ENCODE measurements at regions not wholly inside any gene's neighbourhood (a gene's known extent, or its start where the extent isn't known, plus 50 kb on each side); places are given as distances from the start of the nearest gene placed in this dataset.

DNA sequence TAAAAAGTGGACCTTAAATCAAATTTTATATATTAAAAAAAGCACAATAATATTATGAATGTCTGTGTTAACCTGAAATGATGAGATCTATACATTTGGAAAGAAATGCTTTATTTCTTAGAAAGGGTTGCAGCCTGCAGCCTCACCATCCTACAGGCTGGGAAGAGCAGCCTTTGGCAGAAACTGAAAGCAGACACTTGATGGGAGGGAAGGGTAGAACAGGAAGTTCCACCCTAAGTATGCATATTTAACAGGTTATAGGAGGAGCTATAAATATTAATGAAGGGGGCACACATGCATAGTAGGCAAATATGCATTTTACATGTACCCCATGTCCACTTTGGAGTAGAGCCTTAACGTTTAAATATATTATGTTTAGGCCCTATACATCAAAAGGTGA is 498.0 kb downstream of the FLRT2 start:
- Histone ChIP-seq H3K9me3 (ENCODE audit: control insufficient read depth, low read length) (no peaks in the 10 kb centered on the region), H3K27me3 (ENCODE audit: control insufficient read depth, insufficient read depth, low read length, poor library complexity, severe bottlenecking) (no peaks in the 10 kb centered on the region), H3K27ac (ENCODE audit: low read depth, low read length) (no peak overlapping the region), H3K36me3 (ENCODE audit: control insufficient read depth, insufficient read depth, low read length) (no peaks in the 10 kb centered on the region), H3K9ac (ENCODE audit: extremely low read depth, low read length, poor library complexity, severe bottlenecking) (no peak overlapping the region), H3K4me3 (ENCODE audit: low read length) (no peak overlapping the region), H3K4me1 (ENCODE audit: control insufficient read depth, insufficient read depth, low read length) (no peaks in the 10 kb centered on the region)
- peaks cover 2% of the 10 kb centered on the region for H3K36me3 Mint-ChIP-seq (ENCODE audit: low read depth)
- H3K27ac Mint-ChIP-seq: no peak overlapping the region
- H3K27me3 Mint-ChIP-seq (ENCODE audit: insufficient read depth): no peaks in the 10 kb centered on the region
- peaks cover 23% of the 10 kb centered on the region for H3K9me3 Mint-ChIP-seq
- H3K4me1 Mint-ChIP-seq: peaks cover 5% of the 10 kb centered on the region
- TF ChIP-seq, protein P1, sequence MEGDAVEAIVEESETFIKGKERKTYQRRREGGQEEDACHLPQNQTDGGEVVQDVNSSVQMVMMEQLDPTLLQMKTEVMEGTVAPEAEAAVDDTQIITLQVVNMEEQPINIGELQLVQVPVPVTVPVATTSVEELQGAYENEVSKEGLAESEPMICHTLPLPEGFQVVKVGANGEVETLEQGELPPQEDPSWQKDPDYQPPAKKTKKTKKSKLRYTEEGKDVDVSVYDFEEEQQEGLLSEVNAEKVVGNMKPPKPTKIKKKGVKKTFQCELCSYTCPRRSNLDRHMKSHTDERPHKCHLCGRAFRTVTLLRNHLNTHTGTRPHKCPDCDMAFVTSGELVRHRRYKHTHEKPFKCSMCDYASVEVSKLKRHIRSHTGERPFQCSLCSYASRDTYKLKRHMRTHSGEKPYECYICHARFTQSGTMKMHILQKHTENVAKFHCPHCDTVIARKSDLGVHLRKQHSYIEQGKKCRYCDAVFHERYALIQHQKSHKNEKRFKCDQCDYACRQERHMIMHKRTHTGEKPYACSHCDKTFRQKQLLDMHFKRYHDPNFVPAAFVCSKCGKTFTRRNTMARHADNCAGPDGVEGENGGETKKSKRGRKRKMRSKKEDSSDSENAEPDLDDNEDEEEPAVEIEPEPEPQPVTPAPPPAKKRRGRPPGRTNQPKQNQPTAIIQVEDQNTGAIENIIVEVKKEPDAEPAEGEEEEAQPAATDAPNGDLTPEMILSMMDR (conservative IDR thresholded peaks at IDR 0.05): no peak
- no peak overlapping the region for H3K4me3 Mint-ChIP-seq
- 80 to 88% methylated on average over 1 of the region's 1 CpG for WGBS, 2 experiments (ENCODE audit: insufficient coverage in 1 of 2, insufficient read length in 1 of 2)
- DNase-seq: no peak

DNA sequence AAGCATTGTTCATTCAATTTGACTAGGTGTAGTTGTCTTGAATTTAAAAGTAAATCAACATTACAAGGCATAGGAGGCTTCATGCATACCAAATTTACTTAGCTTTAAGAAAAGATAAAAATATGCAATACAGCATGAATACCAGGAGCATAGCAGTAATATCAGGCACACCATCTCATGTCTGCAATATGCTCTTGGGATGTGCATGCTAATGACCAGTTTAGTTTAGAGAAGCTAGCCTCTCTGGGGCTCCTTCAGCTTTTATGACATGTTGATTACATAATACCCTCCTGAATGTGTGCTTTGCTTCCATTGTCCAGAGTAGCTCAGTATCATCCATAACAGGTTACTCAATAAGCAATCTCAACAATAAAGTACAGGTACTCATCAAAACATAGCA is 497.2 kb downstream of the FLRT2 start:
- H3K27me3 ChIP-seq (ENCODE audit: control insufficient read depth, insufficient read depth, low read length, poor library complexity, severe bottlenecking): no peaks in the 10 kb centered on the region
- Mint-ChIP-seq H3K36me3 (ENCODE audit: low read depth) (peaks cover 2% of the 10 kb centered on the region), H3K4me3 (no peak overlapping the region), H3K4me1 (peaks cover 5% of the 10 kb centered on the region), H3K27me3 (ENCODE audit: insufficient read depth) (no peaks in the 10 kb centered on the region), H3K27ac (no peak overlapping the region), H3K9me3 (peaks cover 23% of the 10 kb centered on the region)
- no peaks in the 10 kb centered on the region for H3K36me3 ChIP-seq (ENCODE audit: control insufficient read depth, insufficient read depth, low read length)
- no peak overlapping the region for H3K4me3 ChIP-seq (ENCODE audit: low read length)
- no peak overlapping the region for H3K27ac ChIP-seq (ENCODE audit: low read depth, low read length)
- no peaks in the 10 kb centered on the region for H3K4me1 ChIP-seq (ENCODE audit: control insufficient read depth, insufficient read depth, low read length)
- no peak for DNase-seq
- no peak overlapping the region for H3K9ac ChIP-seq (ENCODE audit: extremely low read depth, low read length, poor library complexity, severe bottlenecking)
- H3K9me3 ChIP-seq (ENCODE audit: control insufficient read depth, low read length): no peaks in the 10 kb centered on the region
- TF ChIP-seq, protein P1 (conservative IDR thresholded peaks at IDR 0.05): no peak

DNA sequence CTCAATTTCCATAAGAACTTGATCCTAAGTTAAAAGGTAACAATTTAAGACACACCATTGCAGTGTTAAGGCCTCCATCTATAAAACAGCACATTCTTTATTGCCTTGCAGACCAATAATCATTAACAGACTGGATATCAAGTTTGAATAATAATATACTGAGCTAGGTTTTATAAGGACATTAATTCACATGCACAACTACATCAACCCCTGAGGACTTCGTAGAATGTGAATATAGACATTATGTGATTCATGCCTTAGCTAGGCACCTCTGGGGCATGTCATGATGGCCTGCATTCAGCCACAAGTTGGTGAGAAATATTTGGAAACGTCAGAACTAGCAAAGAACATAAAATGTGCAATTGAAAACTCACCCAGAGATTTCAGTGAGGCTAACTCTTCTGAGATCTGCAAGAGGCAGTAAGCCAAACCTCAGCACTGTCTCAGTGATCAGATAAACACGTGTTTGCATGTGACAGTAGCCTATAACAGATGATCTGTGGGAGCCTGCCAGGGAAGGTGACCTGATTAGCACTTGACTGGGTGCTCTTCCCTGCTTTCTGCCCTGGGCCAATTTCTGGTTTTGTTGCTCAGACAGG is 492.2 kb downstream of the FLRT2 start:
- Histone ChIP-seq H3K4me3 (ENCODE audit: low read length) (no peak overlapping the region), H3K9ac (ENCODE audit: extremely low read depth, low read length, poor library complexity, severe bottlenecking) (no peak overlapping the region), H3K27ac (ENCODE audit: low read depth, low read length) (no peak overlapping the region), H3K9me3 (ENCODE audit: control insufficient read depth, low read length) (no peaks in the 10 kb centered on the region), H3K4me1 (ENCODE audit: control insufficient read depth, insufficient read depth, low read length) (no peaks in the 10 kb centered on the region), H3K27me3 (ENCODE audit: control insufficient read depth, insufficient read depth, low read length, poor library complexity, severe bottlenecking) (no peaks in the 10 kb centered on the region), H3K36me3 (ENCODE audit: control insufficient read depth, insufficient read depth, low read length) (no peaks in the 10 kb centered on the region)
- TF ChIP-seq, protein P1 (conservative IDR thresholded peaks at IDR 0.05): no peak
- no peak overlapping the region for H3K4me3 Mint-ChIP-seq
- H3K27me3 Mint-ChIP-seq (ENCODE audit: insufficient read depth): no peaks in the 10 kb centered on the region
- H3K27ac Mint-ChIP-seq: no peak overlapping the region
- peaks cover 16% of the 10 kb centered on the region for H3K9me3 Mint-ChIP-seq
- H3K4me1 Mint-ChIP-seq: no peaks in the 10 kb centered on the region
- DNase-seq: no peak
- WGBS, 2 experiments (ENCODE audit: insufficient coverage in 1 of 2, insufficient read length in 1 of 2): 71 to 74% methylated on average over 2 to 3 of the region's 3 CpGs
- H3K36me3 Mint-ChIP-seq (ENCODE audit: low read depth): no peaks in the 10 kb centered on the region

Data from endodermal cell (in vitro differentiated cells).